Activated T-cell treated with anti-CD3 and anti-CD28 coated beads, Interleukin-2, amount 50 U/mL, for 48 hours (primary cell): ENCODE measurements at regions not wholly inside any gene's neighbourhood (a gene's known extent, or its start where the extent isn't known, plus 50 kb on each side); places are given as distances from the start of the nearest gene placed in this dataset.
A peak's percentile ranks its signal among the peaks of the same experiment; 100 is the strongest.
"Not testable (repeated sequence)": the region's sequence is repeated elsewhere in the genome, so short reads cannot be mapped to it uniquely, and the experiment has no call there.

Source experiments
- DNase-seq, 2 experiments: peaks; one replicate each; pipeline ENCODE4 v3.0.0-alpha.2; 2020

GRCh38 chr5:157955541-157956172 lies 96.7 kb upstream of the CLINT1 start:
- DNase-seq: no peak

DNA sequence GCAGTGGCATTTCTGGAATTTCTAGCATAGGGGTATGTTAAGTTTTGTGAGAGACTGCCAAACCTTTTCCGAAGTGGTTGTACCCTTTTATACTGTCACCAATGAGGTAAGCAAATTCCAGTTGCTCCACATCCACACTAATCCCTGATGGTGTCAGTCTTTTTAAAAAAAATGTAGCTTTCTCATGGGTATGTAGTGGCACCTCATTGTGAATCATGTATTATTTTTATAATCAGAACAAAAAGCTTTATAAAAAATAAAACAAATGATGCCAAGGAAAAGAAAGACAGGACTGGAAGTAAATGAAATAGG lies 93.4 kb upstream of the CLINT1 start:
- DNase-seq: no peak

GRCh38 chr5:157951673-157952373 lies 92.9 kb upstream of the CLINT1 start:
- no peak for DNase-seq

DNA sequence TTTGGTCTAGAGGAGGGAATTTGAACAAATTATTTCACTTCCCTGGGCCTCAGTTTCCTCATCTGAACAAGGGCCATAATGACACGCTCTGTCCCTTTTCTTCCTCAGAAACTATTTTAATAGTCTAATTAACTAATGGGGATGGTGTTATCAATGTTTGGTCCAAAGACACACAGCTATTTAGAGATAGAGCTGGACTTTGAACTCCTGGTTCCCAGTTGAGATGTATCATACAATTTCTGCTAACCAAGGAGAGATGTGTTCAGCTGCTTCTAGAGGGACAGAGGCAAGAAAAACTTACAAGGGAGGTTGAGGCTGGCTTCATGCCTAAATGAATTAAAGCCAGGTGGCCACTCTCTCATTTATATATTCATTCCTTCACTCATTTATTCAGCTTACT lies 90.6 kb upstream of the CLINT1 start:
- DNase-seq: no peak

GRCh38 chr5:157948738-157949410 lies 89.9 kb upstream of the CLINT1 start:
- peak; percentile 84 to 85 for DNase-seq

DNA sequence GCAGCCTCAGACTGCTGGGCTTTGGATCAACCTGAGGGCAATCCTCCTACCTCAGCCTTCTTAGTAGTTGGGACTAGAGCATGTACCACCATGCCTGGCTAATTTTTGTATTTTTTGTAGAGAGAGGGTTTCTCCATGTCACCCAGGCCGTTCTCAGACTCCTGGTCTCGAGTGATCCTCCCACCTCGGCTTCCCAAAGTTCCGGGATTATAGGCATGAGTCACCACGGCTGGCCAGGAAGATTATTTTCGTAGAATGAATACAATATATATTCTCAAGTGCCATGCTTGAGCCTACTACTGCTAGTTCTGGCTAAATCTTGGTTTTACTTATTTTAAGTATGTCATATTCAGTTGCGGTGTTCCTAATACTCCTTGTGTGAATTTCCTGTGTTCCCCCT lies 88.2 kb upstream of the CLINT1 start:
- DNase-seq: no peak

DNA sequence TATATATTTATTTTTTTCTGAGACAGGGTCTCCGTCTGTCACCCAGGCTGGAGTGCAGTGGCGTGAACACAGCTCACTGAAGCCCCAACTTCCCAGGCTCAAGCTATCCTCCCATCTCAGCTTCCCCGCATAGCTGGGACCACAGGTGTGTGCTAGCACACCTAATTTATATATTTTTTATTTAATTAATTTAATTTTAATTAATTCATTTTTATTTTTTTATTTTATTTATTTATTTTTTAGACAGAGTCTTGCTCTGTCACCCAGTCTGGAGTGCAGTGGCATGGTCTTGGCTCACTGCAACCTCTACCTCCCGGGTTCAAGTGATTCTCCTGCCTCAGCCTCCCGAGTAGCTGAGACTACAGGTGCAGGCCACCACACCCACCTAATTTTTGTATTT lies 86.9 kb upstream of the CLINT1 start:
- not testable (repeated sequence) for DNase-seq

DNA sequence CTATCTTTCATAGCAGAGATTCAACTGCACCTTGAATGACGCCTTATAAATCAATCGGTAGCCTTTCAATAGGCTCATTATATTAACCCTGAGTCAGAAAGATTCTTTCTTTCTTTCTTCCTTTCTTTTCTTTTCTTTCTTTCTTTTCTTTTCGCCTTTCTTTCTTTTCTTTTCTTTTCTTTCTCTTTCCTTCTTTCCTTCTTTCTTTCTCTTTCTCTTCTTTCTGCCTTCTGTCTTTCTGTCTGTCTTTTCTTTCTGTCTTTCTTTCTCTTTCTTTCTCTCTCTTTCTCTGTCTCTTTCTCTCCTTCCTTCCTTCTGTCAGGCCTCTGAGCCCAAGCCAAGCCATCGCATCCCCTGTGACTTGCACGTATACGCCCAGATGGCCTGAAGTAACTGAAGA lies 86.0 kb upstream of the CLINT1 start:
- DNase-seq: no peak

DNA sequence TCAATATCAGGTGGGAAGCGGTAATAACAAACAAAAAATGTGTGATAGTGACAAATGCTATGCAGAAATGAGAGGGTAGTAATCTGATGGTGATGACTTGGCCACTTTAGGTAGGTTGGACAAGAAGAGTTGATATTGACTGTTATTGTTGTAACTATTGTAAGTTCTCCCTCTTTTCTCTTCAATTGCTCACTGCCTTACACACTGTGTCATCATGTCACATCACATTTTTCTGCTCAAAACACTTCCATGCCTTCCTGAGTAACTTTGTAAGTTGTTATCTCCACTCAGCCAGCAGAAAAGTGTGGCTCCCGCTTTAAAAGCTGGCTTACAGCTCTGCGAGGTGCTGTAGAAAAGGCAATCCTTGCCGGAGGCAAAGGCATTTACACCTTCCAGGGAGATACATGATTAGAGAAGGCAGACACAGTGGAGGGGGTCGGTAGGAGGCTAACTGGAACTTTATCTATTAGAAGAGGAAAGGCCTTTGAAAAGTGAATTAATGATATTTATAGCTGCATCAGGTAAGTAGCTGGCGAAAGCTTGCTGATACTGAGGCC lies 85.2 kb upstream of the CLINT1 start:
- no peak for DNase-seq

GRCh38 chr5:157942595-157942994 lies 83.7 kb upstream of the CLINT1 start:
- no peak for DNase-seq

DNA sequence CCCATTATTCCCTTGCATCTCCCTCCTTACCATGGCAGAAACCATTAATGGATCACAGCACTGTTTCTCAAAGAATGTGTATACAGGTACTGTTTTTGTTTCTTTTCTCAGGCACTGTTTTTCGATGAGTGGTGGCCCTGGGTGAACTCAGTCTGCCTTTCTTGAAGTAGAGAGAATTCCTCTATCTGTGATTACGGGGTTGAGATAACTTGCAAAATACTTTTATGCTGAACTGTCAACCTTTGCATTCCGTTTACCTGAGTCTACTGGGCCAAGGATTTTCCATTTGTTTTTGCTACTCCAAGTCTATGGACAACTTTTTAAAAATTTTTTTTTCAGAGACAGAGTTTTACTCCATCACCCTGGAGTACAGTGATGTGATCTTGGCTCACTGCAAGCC lies 82.7 kb upstream of the CLINT1 start:
- DNase-seq: no peak

- not testable (repeated sequence) for DNase-seq
These were observed 79.2 kb upstream of the CLINT1 start for GRCh38 chr5:157938101-157938500.

DNA sequence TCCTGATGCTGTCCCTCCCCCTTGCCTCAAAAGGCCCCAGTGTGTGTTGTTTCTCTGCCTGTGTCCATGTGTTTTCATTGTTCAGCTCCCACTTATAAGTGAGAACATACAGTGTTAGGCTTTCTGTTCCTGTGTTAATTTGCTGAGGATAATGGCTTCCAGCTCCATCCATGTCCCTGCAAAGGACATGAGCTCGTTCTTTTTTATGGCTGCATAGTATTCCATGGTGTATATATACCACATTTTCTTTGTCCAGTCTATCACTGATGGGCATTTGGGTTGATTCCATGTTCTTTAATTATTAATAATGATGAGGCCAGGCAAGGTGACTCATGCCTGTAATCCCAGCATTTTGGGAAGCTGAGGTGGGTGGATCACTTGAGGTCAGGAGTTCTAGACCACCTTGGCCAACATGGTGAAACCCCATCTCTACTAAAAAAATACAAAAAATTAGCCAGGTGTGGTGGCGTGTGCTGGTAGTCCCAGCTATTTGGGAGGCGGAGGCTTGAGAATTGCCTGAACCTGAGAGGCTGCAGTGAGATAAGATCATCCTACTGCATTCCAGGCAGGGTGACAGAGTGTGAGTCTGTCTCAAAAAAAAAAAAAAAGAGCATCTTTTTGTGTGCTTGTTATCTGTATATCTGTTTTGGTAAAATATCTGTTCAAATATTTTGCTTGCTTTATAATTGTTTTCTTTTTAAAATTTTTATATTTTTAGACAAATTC lies 78.0 kb upstream of the CLINT1 start:
- DNase-seq: not testable (repeated sequence)

GRCh38 chr5:157934600-157934999 lies 75.7 kb upstream of the CLINT1 start:
- DNase-seq: no peak

DNA sequence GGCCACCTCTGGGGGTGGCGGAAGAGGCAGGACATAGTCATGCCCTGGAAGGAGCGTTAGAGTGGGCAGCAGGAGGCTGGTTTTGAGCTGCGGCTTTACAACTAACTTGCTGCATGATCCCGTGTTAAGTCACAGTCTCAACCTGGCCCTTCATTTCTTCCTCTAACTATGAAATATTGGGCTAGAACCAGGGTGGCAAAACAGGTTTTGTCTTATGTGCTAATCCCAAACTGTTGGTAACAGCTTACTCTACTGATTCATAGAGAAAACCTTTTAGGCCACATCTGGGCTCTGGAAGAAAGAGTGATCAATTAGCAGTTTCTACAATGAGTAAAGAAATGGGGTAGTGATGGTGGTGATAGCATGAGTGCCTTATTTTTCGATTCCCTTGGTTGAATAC lies 74.1 kb upstream of the CLINT1 start:
- no peak for DNase-seq

- no peak for DNase-seq
These were observed 71.8 kb upstream of the CLINT1 start for GRCh38 chr5:157930710-157931109.

- no peak for DNase-seq
These were observed 68.0 kb upstream of the CLINT1 start for GRCh38 chr5:157926977-157927376.

DNA sequence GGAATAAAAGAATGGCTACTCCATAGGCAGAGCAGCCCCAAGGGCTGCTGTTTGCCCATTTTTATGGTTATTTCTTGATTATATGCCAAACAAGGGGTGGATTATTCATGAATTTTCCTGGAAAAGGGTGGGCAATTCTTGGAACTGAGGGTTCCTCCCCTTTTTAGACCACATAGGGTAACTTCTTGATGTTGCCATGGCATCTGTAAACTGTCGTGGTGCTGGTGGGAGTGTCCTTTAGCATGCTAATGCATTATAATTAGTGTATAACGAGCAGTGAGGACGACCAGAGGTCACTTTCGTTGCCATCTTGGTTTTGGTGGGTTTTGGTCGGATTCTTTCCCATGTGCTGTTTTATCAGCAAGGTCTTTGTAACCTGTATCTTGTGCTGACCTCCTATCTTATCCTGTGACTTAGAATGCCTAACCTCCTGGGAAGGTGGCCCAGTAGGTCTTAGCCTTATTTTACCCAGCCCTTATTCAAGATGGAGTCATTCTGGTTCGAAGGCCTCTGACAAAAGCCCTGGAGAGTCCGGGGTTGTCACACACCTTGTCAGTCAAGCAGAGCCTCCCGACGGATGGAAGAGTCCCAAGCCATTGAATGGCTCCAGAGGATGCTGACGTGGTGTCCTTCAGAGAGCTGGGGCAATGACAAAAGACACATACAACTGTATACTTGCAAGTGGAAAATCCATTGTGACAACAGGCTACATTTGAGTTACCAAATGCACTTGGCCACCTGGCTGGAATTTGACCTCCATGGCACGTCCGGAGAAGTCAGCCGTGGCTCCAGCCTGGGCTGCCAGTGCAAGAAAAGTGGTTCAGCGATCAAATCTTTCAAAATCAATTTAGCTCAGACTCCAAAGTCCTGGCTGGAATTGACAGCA lies 67.1 kb upstream of the CLINT1 start:
- no peak for DNase-seq

GRCh38 chr5:157924931-157925729 lies 66.2 kb upstream of the CLINT1 start:
- DNase-seq: peak; percentile 32 to 43

- no peak for DNase-seq
These were observed 65.5 kb upstream of the CLINT1 start for GRCh38 chr5:157924490-157924889.

DNA sequence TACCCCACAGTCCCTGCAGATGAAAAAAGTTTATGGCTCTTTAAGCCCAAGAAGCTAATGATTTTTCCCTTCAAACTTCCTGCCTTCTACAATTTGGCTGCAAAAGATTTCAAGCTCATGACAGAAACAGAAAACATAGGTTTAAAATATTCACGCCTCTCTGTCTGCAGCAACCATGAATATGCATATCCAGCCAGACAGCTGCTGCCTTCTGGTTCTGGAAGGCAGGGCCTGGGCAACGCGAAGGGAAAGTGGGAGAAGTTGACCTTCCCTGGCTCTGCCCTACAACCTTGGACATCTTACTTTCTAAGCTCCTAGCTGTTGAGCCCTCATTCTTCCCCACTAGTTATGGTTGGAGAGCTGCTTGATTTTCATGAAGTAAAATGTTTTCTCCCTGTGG lies 64.8 kb upstream of the CLINT1 start:
- no peak for DNase-seq

- no peak for DNase-seq
These were observed 63.1 kb upstream of the CLINT1 start for GRCh38 chr5:157922026-157922425.
